ENCODE measurements at regions not wholly inside any gene's neighbourhood (a gene's known extent, or its start where the extent isn't known, plus 50 kb on each side); places are given as distances from the start of the nearest gene placed in this dataset.

DNA sequence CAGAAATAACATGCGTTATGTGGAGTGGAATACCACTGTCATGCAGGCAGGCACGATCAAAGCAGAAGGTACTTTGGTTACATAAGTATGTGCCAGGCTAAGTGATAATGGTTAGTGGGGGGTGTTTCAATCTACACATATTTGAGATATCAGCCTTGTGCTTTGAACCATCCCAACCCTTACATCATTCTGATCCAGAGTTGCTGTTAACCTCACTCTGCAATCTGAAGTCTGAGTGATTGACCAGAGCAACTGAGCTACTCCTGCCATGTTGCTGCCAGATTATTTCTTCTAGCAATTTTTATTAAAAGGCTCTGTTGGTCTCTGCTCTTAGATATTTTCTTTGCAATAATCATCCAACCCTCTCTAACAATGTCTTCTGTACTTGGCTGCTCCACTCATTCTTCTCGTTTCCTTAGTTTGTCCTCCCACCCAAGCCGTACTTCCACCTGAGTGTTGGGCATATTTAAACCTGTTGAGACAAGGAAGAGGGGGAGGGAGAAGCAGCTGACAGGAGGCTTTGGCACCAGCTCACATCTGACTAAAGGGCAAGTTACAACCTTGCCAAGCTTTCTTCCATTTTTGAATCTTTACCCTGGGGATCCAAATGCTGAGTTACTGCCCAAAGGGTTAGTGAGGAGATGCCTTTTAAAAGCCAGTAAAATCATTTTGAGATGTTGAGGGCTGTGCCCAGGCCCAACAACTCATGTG is 114.1 kb upstream of the SESN3 start:
- Histone ChIP-seq H3K9me3 (no peaks in the 10 kb centered on the region), H3K4me1 (ENCODE audit: control insufficient read depth in 1 of 2, insufficient read depth in 1 of 2, low read depth in 1 of 2, low read length in 1 of 2) (peaks cover 19 to 21% of the 10 kb centered on the region in 2 experiments), H3K4me3 (ENCODE audit: low read depth in 1 of 2, low read length in 1 of 2) (no peak overlapping the region), H3K27me3 (no peaks in the 10 kb centered on the region), H3K27ac (no peak overlapping the region), H3K36me3 (no peaks in the 10 kb centered on the region)
- TF ChIP-seq, protein P1, sequence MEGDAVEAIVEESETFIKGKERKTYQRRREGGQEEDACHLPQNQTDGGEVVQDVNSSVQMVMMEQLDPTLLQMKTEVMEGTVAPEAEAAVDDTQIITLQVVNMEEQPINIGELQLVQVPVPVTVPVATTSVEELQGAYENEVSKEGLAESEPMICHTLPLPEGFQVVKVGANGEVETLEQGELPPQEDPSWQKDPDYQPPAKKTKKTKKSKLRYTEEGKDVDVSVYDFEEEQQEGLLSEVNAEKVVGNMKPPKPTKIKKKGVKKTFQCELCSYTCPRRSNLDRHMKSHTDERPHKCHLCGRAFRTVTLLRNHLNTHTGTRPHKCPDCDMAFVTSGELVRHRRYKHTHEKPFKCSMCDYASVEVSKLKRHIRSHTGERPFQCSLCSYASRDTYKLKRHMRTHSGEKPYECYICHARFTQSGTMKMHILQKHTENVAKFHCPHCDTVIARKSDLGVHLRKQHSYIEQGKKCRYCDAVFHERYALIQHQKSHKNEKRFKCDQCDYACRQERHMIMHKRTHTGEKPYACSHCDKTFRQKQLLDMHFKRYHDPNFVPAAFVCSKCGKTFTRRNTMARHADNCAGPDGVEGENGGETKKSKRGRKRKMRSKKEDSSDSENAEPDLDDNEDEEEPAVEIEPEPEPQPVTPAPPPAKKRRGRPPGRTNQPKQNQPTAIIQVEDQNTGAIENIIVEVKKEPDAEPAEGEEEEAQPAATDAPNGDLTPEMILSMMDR (IDR thresholded peaks at IDR 0.05) = no peak

- Histone ChIP-seq H3K27me3 (no peaks in the 10 kb centered on the region), H3K27ac (no peak overlapping the region), H3K9me3 (no peaks in the 10 kb centered on the region), H3K4me3 (ENCODE audit: low read depth in 1 of 2, low read length in 1 of 2) (no peak overlapping the region), H3K4me1 (ENCODE audit: control insufficient read depth in 1 of 2, insufficient read depth in 1 of 2, low read depth in 1 of 2, low read length in 1 of 2) (peaks cover 26 to 35% of the 10 kb centered on the region in 2 experiments), H3K36me3 (no peaks in the 10 kb centered on the region)
- TF ChIP-seq, protein P1 (IDR thresholded peaks at IDR 0.05) = no peak
These were observed 110.2 kb upstream of the SESN3 start for GRCh38 chr11:95341221-95341620.

- Histone ChIP-seq H3K27ac (peak overlapping the region; percentile 20), H3K9me3 (no peaks in the 10 kb centered on the region), H3K4me3 (ENCODE audit: low read depth in 1 of 2, low read length in 1 of 2) (no peak overlapping the region), H3K36me3 (no peaks in the 10 kb centered on the region), H3K4me1 (ENCODE audit: control insufficient read depth in 1 of 2, insufficient read depth in 1 of 2, low read depth in 1 of 2, low read length in 1 of 2) (peaks cover 16 to 23% of the 10 kb centered on the region in 2 experiments), H3K27me3 (no peaks in the 10 kb centered on the region)
- TF ChIP-seq, protein P1 (IDR thresholded peaks at IDR 0.05) = no peak
These were observed 108.3 kb upstream of the SESN3 start for GRCh38 chr11:95339086-95339901.

GRCh38 chr11:95338430-95338991 is 107.5 kb upstream of the SESN3 start:
- TF ChIP-seq, protein P1 (IDR thresholded peaks at IDR 0.05) = no peak
- H3K4me1 ChIP-seq (ENCODE audit: control insufficient read depth in 1 of 2, insufficient read depth in 1 of 2, low read depth in 1 of 2, low read length in 1 of 2) = peaks cover 16 to 25% of the 10 kb centered on the region in 2 experiments
- H3K27me3 ChIP-seq = no peaks in the 10 kb centered on the region
- no peak overlapping the region for H3K27ac ChIP-seq
- H3K4me3 ChIP-seq (ENCODE audit: low read depth in 1 of 2, low read length in 1 of 2) = no peak overlapping the region
- H3K36me3 ChIP-seq = no peaks in the 10 kb centered on the region
- H3K9me3 ChIP-seq = no peaks in the 10 kb centered on the region

DNA sequence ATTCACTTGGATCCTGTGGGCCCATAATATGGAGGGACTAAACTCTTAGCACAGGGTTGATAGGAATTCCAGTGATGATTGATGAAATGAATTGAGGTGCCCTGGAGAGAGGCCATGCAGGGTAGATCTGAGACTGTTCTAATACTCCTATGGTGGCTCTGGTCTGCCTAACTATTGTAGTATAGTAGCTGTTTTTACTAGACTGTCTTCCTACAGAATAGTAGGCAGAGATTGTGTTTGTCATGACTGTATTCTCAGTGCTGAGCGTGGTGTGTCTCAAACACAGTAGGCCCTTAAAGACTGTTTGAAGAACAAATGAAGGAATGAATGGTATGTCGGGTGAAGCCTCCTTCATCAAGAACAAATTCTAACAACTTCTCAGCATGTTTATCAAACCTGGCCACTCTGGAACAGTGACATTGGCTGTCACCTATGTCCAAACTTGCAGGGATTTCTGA is 107.0 kb upstream of the SESN3 start:
- H3K27me3 ChIP-seq = no peaks in the 10 kb centered on the region
- no peaks in the 10 kb centered on the region for H3K36me3 ChIP-seq
- H3K9me3 ChIP-seq = no peaks in the 10 kb centered on the region
- H3K4me1 ChIP-seq (ENCODE audit: control insufficient read depth in 1 of 2, insufficient read depth in 1 of 2, low read depth in 1 of 2, low read length in 1 of 2) = peaks cover 18 to 30% of the 10 kb centered on the region in 2 experiments
- H3K27ac ChIP-seq = peak overlapping the region; percentile 59
- TF ChIP-seq, protein P1 (IDR thresholded peaks at IDR 0.05) = no peak
- H3K4me3 ChIP-seq (ENCODE audit: low read depth in 1 of 2, low read length in 1 of 2) = no peak overlapping the region
